ENCODE measurements at regions not wholly inside any gene's neighbourhood (a gene's known extent, or its start where the extent isn't known, plus 50 kb on each side); places are given as distances from the start of the nearest gene placed in this dataset.

- no peak for ATAC-seq (ENCODE audit: low read depth)
- Histone ChIP-seq H3K36me3 (ENCODE audit: low read depth) (no peaks in the 10 kb centered on the region), H3K4me3 (ENCODE audit: severe bottlenecking) (no peak overlapping the region), H3K27ac (ENCODE audit: poor library complexity, severe bottlenecking) (no peak overlapping the region), H3K9me3 (ENCODE audit: severe bottlenecking) (no peaks in the 10 kb centered on the region), H3K4me1 (ENCODE audit: insufficient read depth, poor library complexity, severe bottlenecking) (no peaks in the 10 kb centered on the region), H3K27me3 (ENCODE audit: insufficient read depth, poor library complexity, severe bottlenecking) (no peaks in the 10 kb centered on the region)
- no peak for TF ChIP-seq CTCF (IDR thresholded peaks at IDR 0.05; ENCODE audit: poor library complexity, severe bottlenecking)
- no peak for DNase-seq (ENCODE audit: low spot score)
These were observed 427.4 kb downstream of the AACS start for GRCh38 chr12:125492354-125493270.

DNA sequence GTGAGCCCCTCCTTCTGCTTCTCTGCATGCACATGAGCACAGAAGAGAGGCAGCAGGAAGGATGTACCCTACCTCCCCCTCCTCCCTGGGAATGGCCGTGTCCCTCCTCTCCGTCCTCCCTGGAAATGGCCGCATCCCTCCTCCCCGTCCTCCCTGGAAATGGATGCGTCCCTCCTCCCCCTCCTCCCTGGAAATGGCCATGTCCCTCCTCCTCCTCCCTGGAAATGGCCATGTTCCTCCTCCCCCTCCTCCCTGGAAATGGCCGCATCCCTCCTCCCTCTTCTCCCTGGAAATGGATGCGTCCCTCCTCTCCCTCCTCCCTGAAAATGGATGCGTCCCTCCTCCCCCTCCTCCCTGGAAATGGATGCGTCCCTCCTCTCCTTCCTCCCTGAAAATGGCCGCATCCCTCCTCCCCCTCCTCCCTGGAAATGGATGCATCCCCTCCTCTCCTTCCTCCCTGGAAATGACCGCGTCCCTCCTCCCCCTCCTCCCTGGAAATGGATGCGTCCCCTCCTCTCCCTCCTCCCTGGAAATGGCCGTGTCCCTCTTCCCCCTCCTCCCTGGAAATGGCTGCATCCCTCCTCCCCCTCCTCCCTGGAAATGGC is 428.6 kb downstream of the AACS start:
- Histone ChIP-seq H3K4me1 (ENCODE audit: insufficient read depth, poor library complexity, severe bottlenecking) (no peaks in the 10 kb centered on the region), H3K9me3 (ENCODE audit: severe bottlenecking) (no peaks in the 10 kb centered on the region), H3K27ac (ENCODE audit: poor library complexity, severe bottlenecking) (no peak overlapping the region), H3K27me3 (ENCODE audit: insufficient read depth, poor library complexity, severe bottlenecking) (no peaks in the 10 kb centered on the region), H3K36me3 (ENCODE audit: low read depth) (no peaks in the 10 kb centered on the region), H3K4me3 (ENCODE audit: severe bottlenecking) (no peak overlapping the region)
- ATAC-seq (ENCODE audit: low read depth) = no peak
- no peak for TF ChIP-seq CTCF (IDR thresholded peaks at IDR 0.05; ENCODE audit: poor library complexity, severe bottlenecking)
- DNase-seq (ENCODE audit: low spot score) = no peak

- DNase-seq (ENCODE audit: low spot score) (no peak), ATAC-seq (ENCODE audit: low read depth) (no peak)
- no peak for TF ChIP-seq CTCF (IDR thresholded peaks at IDR 0.05; ENCODE audit: poor library complexity, severe bottlenecking)
These were observed 437.9 kb downstream of the AACS start for GRCh38 chr12:125503128-125503527.

GRCh38 chr12:125509195-125509594 is 444.0 kb downstream of the AACS start:
- DNase-seq (ENCODE audit: low spot score) (no peak), ATAC-seq (ENCODE audit: low read depth) (no peak)
- Histone ChIP-seq H3K4me3 (ENCODE audit: severe bottlenecking) (no peak overlapping the region), H3K4me1 (ENCODE audit: insufficient read depth, poor library complexity, severe bottlenecking) (no peaks in the 10 kb centered on the region), H3K36me3 (ENCODE audit: low read depth) (no peaks in the 10 kb centered on the region), H3K27me3 (ENCODE audit: insufficient read depth, poor library complexity, severe bottlenecking) (no peaks in the 10 kb centered on the region), H3K27ac (ENCODE audit: poor library complexity, severe bottlenecking) (no peak overlapping the region), H3K9me3 (ENCODE audit: severe bottlenecking) (no peaks in the 10 kb centered on the region)
- no peak for TF ChIP-seq CTCF (IDR thresholded peaks at IDR 0.05; ENCODE audit: poor library complexity, severe bottlenecking)

More at GRCh38 chr12:125503128-125503527, 437.9 kb downstream of the AACS start:
- H3K27ac ChIP-seq (ENCODE audit: poor library complexity, severe bottlenecking) = no peak overlapping the region
- no peaks in the 10 kb centered on the region for H3K4me1 ChIP-seq (ENCODE audit: insufficient read depth, poor library complexity, severe bottlenecking)
- H3K4me3 ChIP-seq (ENCODE audit: severe bottlenecking) = no peak overlapping the region
- no peaks in the 10 kb centered on the region for H3K36me3 ChIP-seq (ENCODE audit: low read depth)
- no peaks in the 10 kb centered on the region for H3K27me3 ChIP-seq (ENCODE audit: insufficient read depth, poor library complexity, severe bottlenecking)
- H3K9me3 ChIP-seq (ENCODE audit: severe bottlenecking) = no peaks in the 10 kb centered on the region
